Left forelimb (tissue), 1 donor: ENCODE measurements at regions not wholly inside any gene's neighbourhood (a gene's known extent, or its start where the extent isn't known, plus 50 kb on each side); places are given as distances from the start of the nearest gene placed in this dataset.
"Not testable (repeated sequence)": the region's sequence is repeated elsewhere in the genome, so short reads cannot be mapped to it uniquely, and the experiment has no call there.

Experiments
- DNase-seq: peaks from one replicate; pipeline ENCODE4 v3.0.0-alpha.2; 2018; ENCODE audit warnings: low spot score

GRCh38 chr2:16363581-16363980 is 302.1 kb downstream of the CYRIA start:
- DNase-seq = no peak

GRCh38 chr2:16362611-16363010 is 303.0 kb downstream of the CYRIA start:
- DNase-seq = no peak

GRCh38 chr2:16361261-16361995 is 304.2 kb downstream of the CYRIA start:
- DNase-seq = no peak

GRCh38 chr2:16359961-16360360 is 305.7 kb downstream of the CYRIA start:
- no peak for DNase-seq

- no peak for DNase-seq
These were observed 308.4 kb downstream of the CYRIA start for GRCh38 chr2:16357188-16357587.

GRCh38 chr2:16351541-16351940 is 314.1 kb downstream of the CYRIA start:
- DNase-seq = no peak

- no peak for DNase-seq
These were observed 314.5 kb downstream of the CYRIA start for GRCh38 chr2:16351137-16351536.

- no peak for DNase-seq
These were observed 315.4 kb downstream of the CYRIA start for GRCh38 chr2:16350211-16350610.

GRCh38 chr2:16349811-16350210 is 315.8 kb downstream of the CYRIA start:
- no peak for DNase-seq

GRCh38 chr2:16348821-16349515 is 316.7 kb downstream of the CYRIA start:
- DNase-seq = no peak

- DNase-seq = no peak
These were observed 319.0 kb downstream of the CYRIA start for GRCh38 chr2:16346671-16347070.

- DNase-seq = not testable (repeated sequence)
These were observed 320.4 kb downstream of the CYRIA start for GRCh38 chr2:16345231-16345630.

- no peak for DNase-seq
These were observed 326.4 kb downstream of the CYRIA start for GRCh38 chr2:16339206-16339605.

- DNase-seq = no peak
These were observed 327.6 kb downstream of the CYRIA start for GRCh38 chr2:16338026-16338425.

GRCh38 chr2:16336916-16337315 is 328.7 kb downstream of the CYRIA start:
- DNase-seq = no peak

- no peak for DNase-seq
These were observed 329.1 kb downstream of the CYRIA start for GRCh38 chr2:16336491-16336890.

GRCh38 chr2:16335947-16336346 is 329.7 kb downstream of the CYRIA start:
- no peak for DNase-seq

- DNase-seq = no peak
These were observed 330.1 kb downstream of the CYRIA start for GRCh38 chr2:16335604-16335930.

- DNase-seq = no peak
These were observed 330.6 kb downstream of the CYRIA start for GRCh38 chr2:16334886-16335603.

- DNase-seq = no peak
These were observed 331.3 kb downstream of the CYRIA start for GRCh38 chr2:16334366-16334765.

GRCh38 chr2:16333681-16334080 is 332.0 kb downstream of the CYRIA start:
- DNase-seq = no peak

GRCh38 chr2:16332681-16333557 is 332.7 kb downstream of the CYRIA start:
- no peak for DNase-seq
